ENCODE measurements at regions not wholly inside any gene's neighbourhood (a gene's known extent, or its start where the extent isn't known, plus 50 kb on each side); places are given as distances from the start of the nearest gene placed in this dataset.

DNA sequence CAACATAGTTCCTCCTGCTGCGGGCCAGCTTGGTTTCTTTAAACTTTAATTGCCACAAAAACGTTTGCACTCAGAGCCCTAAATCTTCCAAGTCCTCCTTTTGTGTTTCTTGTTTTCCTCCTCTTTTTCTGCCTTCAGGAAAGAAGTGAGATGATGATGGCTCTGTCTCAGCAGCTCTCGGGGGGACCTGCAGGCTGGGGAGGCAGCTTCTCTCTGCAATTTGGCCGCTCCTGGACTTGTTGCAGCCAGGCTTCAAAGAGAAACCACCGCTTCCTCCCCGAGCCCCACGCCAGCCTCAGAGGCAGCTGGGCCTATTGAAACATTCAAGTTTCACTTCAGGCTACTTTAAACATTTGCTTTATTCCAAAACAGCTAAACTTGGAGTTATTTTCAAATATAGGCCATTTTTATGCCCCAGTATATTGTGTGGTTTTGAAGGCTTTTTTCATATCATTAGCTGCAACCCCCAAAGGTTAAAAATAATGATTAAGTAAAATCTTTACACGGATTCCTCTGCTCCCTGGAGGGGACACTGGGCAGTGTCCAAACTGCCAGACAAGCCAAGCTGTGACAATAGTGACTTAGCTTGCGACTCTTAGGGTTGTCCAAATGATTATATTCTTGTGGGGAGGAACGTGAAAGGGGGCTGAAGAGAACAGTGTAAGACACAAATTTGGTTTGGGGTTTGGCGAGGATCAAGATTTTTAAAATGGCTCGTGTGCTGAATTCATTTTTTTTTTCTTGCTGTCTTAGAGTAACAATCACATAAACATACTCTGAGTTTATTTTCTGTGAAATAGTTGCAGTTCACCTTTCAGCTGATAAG is 330.8 kb downstream of the DLEU7 start:
- peak; percentile 43 for DNase-seq

GRCh38 chr13:50513300-50513877 is 330.1 kb downstream of the DLEU7 start:
- DNase-seq, result no peak

DNA sequence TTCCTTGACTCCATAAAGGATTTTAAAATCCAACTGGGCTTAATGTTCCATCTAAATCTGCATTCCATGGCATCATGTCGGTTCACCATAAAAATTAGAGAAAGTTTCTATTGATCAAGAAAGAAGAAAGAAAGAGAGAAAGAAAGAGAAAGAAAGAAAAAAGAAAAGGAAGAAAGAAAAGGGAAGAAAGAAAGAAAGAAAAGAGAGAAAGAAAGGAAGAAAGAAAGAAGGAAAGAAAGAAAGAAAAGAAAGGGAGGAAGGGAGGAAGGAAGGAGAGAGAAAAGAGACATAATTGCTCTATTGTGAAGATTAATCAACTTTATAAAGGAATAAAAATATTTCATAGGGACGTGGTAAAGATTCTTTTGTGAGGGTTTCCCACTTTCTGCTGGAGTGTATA is 329.2 kb downstream of the DLEU7 start:
- DNase-seq, result no peak

- no peak for DNase-seq
Observed at GRCh38 chr13:50518131-50518530, 325.4 kb downstream of the DLEU7 start.

DNA sequence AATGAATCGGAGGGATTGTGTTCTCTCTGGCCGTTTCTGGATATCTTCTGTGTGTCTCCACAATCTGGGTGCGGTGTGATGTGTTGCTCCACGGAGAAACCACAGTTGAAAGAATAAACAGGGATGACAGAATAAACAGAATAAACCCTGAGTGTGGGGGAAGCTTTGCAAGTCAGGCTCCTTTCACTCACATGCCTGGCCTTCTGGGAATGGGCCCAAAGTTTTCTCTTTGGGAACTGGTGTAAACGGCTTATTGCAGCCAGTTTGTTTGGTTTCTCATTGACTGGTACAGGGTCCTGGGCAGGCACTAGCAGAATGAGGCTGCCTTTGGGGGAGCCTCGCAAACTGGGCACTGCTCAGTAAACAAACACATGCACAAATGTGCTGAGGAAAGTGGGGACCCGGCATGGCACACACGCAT is 324.7 kb downstream of the DLEU7 start:
- DNase-seq, result no peak

DNA sequence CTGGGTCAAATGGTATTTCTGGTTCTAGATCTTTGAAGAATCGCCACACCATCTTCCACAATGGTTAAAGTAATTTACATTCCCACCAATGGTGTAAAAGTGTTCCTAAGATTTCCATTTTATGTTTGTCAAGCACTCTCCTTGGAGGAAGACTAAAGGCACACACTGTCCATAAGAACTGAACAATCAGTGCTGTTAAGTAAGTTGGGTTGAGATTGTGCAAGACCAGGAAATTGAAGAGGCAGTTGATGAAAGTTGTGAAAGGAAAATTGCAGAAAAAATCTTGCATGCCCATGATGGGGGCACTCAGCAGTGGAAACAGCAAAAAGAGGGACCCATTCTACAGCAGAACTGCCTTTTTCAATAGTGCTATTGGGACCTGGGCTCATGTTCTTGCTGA is 323.6 kb downstream of the DLEU7 start:
- DNase-seq, result no peak

DNA sequence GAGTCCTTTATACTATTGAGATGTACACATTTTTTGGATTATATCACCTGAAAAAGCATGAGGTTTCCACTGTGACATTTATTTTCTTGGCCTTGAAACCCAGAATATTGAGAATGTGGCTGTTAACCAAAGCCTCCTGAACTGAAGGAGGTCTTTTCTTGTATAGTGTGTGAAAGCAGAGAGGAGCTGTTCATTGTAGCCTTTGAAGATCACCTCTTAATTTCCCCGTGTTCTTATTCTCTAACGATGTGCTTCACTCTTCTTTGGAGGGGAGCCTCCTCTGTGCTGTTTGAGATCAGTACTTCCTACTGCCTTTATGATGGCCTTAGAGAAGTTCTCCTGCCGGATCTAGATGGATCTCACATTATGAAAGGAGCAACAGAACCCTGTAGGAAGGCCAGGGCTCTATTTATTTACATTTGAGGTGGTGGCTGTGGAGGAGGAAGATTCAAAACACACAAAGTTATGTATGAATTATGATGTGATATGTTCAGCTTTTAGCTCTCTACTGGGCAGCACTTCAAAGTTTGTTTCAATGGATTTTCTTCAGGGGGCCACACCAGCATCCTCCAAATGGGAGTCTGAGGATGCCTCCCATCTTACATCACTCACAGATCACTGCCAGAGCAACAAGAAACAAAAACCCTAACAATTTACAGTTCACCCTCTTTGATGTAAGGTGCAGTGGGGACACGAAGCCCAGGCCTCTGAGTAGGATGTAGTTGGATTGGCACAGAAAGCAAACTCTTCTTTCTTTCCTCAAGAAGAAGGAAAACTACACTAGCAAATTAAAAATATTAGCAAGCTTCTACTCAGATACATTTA is 322.3 kb downstream of the DLEU7 start:
- DNase-seq, result no peak

DNA sequence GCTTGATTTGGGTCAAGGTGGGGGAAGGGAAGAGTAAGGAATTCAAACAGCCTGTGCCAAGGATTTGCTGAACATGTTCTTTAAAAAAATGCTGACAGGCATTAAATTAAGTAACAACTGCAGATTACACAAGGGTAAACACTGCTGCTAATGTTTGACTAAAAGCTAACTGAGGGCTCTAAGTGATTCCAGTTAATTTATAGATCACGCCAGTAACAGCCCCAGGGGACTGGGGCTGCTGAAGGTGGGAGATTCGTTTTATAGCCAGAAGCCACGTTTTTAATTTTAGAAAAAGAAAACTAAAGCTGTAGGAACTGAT is 321.7 kb downstream of the DLEU7 start:
- DNase-seq, result no peak

DNA sequence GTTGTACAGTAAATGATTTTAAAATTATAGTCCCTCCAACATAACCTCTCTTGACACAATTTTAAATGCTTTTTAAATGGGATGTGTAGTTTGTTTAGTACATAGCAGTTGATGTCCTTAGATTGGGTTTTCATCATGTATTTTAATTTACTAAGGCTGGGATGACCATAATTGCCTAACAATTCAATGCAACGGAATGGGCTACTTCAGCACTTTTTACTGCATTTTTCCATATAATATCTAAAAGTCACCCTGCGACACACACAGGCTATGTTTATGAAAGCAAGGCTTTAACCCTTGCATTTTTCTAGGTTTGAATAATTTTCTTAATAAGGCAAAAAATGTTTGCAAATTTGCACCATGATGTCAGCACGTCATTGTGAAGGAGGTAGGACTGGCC is 321.0 kb downstream of the DLEU7 start:
- DNase-seq, result no peak

DNA sequence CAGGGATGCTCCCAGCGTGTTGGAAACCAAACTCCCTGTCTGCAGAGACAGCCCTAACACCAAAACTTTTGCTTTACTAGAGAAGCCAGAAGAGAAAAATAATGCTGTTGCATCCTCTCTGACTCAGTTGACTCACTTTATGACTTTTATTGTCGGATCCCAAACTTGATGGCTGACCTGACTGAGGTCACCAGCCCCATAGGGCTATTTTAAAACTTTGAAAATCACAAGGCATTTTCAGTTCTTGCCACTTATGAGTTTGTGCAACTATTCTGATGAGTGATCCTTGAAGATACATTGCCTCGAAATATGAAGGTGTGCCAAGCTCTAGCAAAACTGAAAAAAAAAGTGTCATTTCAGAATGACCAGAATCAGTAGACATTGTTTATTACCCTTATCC is 320.2 kb downstream of the DLEU7 start:
- DNase-seq, result no peak

- DNase-seq, result no peak
Observed at GRCh38 chr13:50524560-50524959, 318.9 kb downstream of the DLEU7 start.

GRCh38 chr13:50526661-50527071 is 316.8 kb downstream of the DLEU7 start:
- DNase-seq, result no peak

DNA sequence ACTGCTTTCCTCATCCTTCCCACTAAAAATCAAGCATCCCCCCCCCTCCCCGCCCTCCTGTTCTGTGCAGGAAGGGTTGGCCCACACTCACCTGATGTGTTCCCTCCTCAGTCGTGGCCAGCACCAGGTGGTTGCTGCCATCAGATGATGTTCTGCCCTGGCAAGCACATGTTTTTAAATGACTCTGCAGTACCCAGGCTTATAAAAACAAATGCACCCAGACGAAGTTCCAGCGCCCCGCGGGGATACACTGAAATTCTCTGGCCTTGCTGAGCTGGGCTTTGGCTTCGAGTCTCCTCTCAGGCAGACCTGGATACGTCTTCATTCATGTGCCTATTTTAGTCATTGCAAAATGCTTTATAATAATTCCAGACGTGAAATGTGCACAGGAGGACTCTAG is 316.3 kb downstream of the DLEU7 start:
- no peak for DNase-seq

DNA sequence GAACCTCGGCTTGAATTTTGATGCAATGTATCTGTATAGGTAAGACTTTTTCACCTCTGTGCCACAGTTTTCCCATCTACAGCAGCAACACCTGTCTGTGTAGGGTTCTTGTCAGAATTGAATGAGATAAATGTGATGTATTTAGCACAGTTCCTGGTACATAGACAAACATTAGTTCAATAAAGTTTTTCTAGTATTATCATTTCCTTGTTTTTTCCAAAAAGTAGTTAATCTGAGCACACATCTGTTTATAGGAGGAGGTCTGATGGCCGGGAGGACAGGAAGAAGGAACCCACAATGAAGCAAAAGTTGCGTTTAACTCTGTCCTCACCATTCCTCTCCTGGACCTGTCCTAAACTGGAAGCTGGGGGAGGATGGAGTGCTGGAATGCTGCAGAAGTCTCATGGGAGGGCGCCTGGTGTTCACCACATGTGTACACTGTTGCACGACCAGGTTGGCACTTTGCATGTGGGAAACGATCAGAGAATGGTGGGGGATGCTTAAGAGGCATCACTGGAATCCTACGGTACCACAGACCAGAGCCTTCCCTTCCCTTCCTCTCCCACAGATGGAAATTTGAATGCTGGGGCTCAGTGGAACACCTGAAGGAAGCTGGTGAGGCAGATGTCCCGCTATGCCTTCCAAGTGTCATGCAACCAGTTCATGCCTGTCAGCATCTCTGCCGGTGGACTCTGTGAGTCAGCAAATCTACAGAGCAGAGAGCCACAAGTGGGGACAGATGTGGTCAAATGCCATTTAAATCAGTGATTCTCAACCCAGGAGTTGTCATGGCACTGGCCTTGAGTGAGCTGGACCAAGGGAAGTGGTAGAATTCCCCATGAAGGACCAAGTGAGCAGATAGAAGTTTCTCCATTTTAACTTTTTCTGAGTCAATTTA is 315.6 kb downstream of the DLEU7 start:
- peak; percentile 12 for DNase-seq

DNA sequence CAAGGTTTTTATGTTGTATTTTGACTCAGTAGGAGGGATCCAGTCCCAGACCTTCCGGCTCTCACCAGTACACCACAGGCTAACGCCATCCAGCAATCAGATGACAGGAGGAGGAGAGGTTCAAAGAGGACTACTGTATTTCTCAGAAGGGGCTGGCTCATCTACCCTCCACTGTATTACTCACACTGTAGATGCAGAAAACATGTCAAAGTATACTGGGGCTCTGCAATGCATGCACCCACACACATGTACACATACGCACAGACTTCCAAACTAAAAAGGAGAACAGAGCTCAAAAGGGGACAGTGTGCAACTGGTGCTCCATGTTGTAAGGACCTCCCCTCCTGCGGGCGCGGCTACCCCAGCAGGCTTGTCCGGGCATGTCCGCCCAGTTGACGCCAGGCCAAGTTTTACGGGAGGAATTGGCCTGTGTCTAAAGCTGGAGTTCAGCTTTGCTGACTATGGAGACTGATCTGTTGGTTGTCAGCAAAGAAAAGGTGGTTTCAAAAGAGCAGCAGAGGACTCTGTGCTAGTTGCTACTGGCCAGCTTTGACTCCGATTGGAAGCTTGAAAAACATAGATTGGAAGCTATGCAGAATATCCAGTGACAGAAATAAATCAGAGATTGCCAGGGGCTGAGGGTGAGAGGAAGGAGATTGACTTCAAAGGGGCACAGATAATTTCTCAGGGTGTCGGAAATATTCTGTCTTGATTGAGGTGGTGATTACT is 314.2 kb downstream of the DLEU7 start:
- DNase-seq, result peak; percentile 33

DNA sequence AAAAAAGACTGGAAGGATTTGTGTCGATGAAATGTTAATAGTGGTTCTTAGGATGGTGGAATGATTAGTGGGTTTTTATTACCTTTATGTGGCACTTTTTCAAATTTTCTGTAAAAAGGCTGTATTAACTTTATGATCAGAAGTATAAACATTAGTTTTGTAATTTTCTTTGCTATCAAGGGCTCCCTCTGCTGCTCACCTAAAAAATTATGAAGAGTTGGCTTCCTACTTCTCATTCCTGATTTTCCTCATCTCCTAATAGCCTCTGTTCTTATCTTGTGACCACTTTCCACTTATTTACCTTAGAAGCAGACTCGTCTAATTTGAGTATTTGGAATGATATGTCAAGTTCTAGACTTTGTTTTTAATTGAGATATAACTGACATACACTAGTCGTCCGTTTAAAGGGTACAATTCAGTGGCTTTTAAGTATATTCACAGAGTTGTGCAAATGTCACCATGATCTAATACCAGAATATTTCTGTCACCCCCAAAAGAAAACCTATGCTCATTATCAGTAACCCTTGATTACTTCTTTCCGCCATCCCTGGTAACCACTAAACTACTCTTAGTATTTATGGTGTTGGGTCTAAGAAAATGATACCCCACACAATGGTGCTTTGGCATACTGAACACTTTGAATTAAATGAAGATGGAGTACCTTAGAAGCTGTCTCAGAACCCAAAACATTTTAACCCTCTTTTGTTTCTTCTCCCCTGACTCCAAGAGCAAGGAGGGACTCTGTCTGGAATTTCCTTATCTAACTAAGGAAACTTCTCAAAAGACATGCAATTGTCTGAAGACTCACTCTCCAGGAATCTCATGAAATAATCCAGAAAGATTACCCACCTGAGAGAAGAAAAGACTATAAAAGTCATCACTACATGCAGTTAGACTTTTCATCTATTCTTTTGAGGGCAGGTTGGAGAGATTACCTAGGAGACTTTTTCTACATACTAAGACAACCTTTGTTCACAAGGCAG is 311.3 kb downstream of the DLEU7 start:
- DNase-seq, result no peak

DNA sequence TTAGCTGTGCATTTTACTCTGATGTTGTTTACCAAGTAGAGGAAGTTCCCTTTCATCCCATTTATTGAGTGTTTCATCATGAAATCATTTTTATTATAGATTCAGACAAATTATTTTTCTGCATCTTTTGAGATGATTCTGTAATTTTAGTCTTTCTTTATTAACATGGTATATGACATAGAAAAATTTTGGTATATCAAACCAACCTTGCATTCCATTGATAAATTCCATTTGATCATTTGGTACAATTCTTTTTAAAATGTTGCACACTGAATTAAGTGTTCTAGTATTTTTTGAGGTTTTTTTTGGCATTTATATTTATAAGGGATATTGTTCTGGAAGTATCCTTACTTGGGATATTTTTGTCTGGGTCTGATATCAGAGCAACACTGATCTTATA is 308.4 kb downstream of the DLEU7 start:
- no peak for DNase-seq

DNA sequence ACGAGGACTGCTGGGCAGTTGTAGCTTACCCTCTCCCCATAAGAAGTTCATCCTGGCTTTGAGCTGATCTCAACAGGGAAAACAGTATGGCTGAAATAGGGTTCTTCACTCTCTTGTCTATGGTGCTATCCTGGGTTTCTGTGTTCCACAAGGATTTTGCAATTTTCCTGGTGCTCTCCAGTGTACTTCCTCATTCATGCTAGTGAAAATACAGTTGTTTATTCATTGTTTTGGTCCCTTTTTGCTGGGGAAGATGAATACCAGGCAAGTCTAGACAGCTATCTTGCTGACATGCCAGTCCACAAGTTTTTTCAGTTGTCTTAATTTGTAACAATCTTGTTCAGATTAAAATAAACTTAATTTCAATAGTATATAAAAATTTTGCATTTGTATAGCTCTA is 306.5 kb downstream of the DLEU7 start:
- DNase-seq, result no peak

DNA sequence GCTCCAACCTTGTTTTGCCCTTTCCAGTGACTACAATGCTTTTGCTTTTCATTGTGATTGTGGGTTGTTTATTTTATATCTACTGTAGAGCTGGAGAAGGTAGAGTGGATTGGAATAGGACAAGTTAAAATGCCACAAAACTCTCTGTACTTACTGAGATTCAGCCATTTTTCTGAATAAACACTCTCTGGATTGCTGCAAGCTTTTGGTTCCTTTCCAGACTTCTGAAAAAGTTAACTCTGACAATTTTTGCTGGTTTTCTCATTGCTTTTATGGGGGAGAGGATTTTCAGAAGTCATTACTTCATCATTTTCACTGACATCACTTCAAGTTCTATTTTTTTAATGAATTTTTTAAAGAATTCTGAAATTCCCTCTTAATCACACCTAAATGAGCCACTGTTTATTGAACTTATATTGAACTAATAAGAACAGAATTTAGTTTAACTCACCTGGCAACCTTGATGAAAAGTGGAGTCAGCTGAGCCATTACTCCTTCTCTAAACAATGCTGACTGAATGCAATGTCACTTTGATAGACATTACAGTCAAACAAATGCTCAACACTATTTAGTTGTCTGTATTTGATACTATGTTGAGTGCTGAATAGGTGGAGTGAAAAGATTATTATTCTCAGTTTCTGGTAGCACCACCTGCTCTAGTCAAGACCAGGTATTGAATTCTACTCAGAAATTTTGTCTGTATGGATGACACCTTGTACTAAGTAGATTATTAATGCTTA is 303.5 kb downstream of the DLEU7 start:
- DNase-seq, result no peak

GRCh38 chr13:50543141-50543540 is 300.4 kb downstream of the DLEU7 start:
- no peak for DNase-seq
